ENCODE measurements at regions not wholly inside any gene's neighbourhood (a gene's known extent, or its start where the extent isn't known, plus 50 kb on each side); places are given as distances from the start of the nearest gene placed in this dataset.

DNA sequence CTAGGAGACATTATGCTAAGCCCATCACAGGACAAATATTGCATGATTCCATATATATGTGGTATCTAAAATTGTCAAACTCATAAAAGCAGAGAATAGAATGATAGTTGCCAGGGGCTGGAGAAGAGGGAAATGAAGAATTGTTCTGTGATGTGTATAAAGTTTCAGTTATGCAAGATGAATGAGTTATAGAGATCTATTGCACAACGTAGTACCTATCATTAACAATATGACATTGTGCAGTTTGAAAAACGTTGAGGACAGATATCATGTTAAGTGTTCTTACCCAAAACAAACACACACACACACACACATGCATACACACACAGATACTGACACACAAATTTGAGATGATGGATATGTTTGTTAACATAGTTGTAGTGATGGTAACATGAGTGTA lies 871.6 kb upstream of the GOT2 start:
- TF ChIP-seq CTCF (IDR thresholded peaks at IDR 0.05 in 8 of 11, conservative IDR thresholded peaks at IDR 0.05 in 3 of 11) (no peak), POLR2AphosphoS5 (IDR thresholded peaks at IDR 0.05) (no peak), POLR2A (IDR thresholded peaks at IDR 0.05) (no peak)
